ENCODE measurements at regions not wholly inside any gene's neighbourhood (a gene's known extent, or its start where the extent isn't known, plus 50 kb on each side); places are given as distances from the start of the nearest gene placed in this dataset.

GRCh38 chr5:105739732-105740131 lies 1931.0 kb downstream of the EFNA5 start:
- Histone ChIP-seq H3K9ac (replicated peaks; ENCODE audit: extremely low read depth, insufficient read depth, low read length) (no peak overlapping the region), H4K20me1 (replicated peaks; ENCODE audit: control insufficient read depth, extremely low read depth, insufficient read depth, low read length) (no peaks in the 10 kb centered on the region), H3K27me3 (ENCODE audit: control insufficient read depth in 2 of 2, insufficient read depth in 2 of 2, low read length in 2 of 2) (no peaks in the 10 kb centered on the region), H3K36me3 (ENCODE audit: control insufficient read depth in 2 of 2, extremely low read depth in 1 of 2, insufficient read depth in 2 of 2, low read length in 2 of 2) (no peaks in the 10 kb centered on the region), H3K4me1 (ENCODE audit: control insufficient read depth, extremely low read depth, insufficient read depth, low read length) (no peaks in the 10 kb centered on the region), H3K79me2 (ENCODE audit: control insufficient read depth, insufficient read depth, low read length) (no peaks in the 10 kb centered on the region), H3K9me3 (replicated peaks; ENCODE audit: control insufficient read depth, insufficient read depth, low read length) (no peaks in the 10 kb centered on the region), H3K4me3 (replicated peaks in 1 of 3; ENCODE audit: insufficient read depth in 1 of 3, low read depth in 1 of 3, low read length in 3 of 3) (no peak overlapping the region), H3K4me2 (ENCODE audit: insufficient read depth, low read length) (no peak overlapping the region), H3K27ac (ENCODE audit: insufficient read depth, low read depth, low read length) (no peak overlapping the region), H3K9me1 (replicated peaks; ENCODE audit: control insufficient read depth, extremely low read depth, insufficient read depth, low read length) (no peaks in the 10 kb centered on the region), H2AFZ (ENCODE audit: low read depth, low read length) (no peak overlapping the region)
- BruUV-seq (replicated peaks) = no TSS peak
- ChIA-PET CTCF (no interaction called here), POLR2A (no interaction called here)
- DNase-seq (ENCODE audit: low read depth, low spot score) (no peak), FAIRE-seq (no peak)
- intact Hi-C loops (cut with micrococcal nuclease) (no loop called here), dilution Hi-C loops (cut with MboI; ENCODE audit: extremely low pct_ligation_motif_present, low sequenced_read_pairs) (no loop called here)
- TF ChIP-seq CTCF (IDR thresholded peaks at IDR 0.05; ENCODE audit: extremely low read depth in 1 of 2, insufficient read depth in 1 of 2, low read depth in 1 of 2, low read length in 2 of 2) = no peak
- no peak for TF ChIP-seq GATA2 (IDR thresholded peaks at IDR 0.05; ENCODE audit: insufficient read depth, insufficient read length, low read depth, low read length)
- TF ChIP-seq POLR2A (IDR thresholded peaks at IDR 0.05; ENCODE audit: low read depth, low read length) = no peak
- TF ChIP-seq EZH2 (IDR thresholded peaks at IDR 0.05; ENCODE audit: borderline replicate concordance, low read depth, low read length, severe bottlenecking) = no peak
- TF ChIP-seq POLR2AphosphoS5 (IDR thresholded peaks at IDR 0.05; ENCODE audit: insufficient read depth, low read depth, low read length) = no peak
- no peak for TF ChIP-seq JUN (IDR thresholded peaks at IDR 0.05; ENCODE audit: borderline replicate concordance, insufficient read depth, insufficient read length, low read depth)
- TF ChIP-seq MYC (IDR thresholded peaks at IDR 0.05; ENCODE audit: low read depth, low read length) = no peak
- TF ChIP-seq MAX (IDR thresholded peaks at IDR 0.05; ENCODE audit: insufficient read depth, insufficient read length) = no peak
- no peak for TF ChIP-seq FOS (IDR thresholded peaks at IDR 0.05; ENCODE audit: borderline replicate concordance, insufficient read depth, low read length)

Data from endothelial cell of umbilical vein (primary cell).